Stimulated activated CD8-positive, alpha-beta memory T cell treated with anti-CD3 and anti-CD28 coated beads, Interleukin-4, amount 100 ng/mL, for 1 hour (primary cell): ENCODE measurements at regions not wholly inside any gene's neighbourhood (a gene's known extent, or its start where the extent isn't known, plus 50 kb on each side); places are given as distances from the start of the nearest gene placed in this dataset.
"Not testable (repeated sequence)": the region's sequence is repeated elsewhere in the genome, so short reads cannot be mapped to it uniquely, and the experiment has no call there.

ENCODE experiments used
- DNase-seq, 2 donors: peaks; one replicate each; pipeline ENCODE4 v3.0.0-alpha.2; 2020; ENCODE audit warnings: low read depth in 2 of 2, low spot score in 1 of 2

- no peak for DNase-seq
Observed at GRCh38 chr6:135555550-135555949, 58.0 kb upstream of the AHI1 start.

GRCh38 chr6:135557582-135557981 is 60.0 kb upstream of the AHI1 start:
- DNase-seq: no peak

GRCh38 chr6:135565605-135566004 is 68.1 kb upstream of the AHI1 start:
- not testable (repeated sequence) for DNase-seq

GRCh38 chr6:135566311-135567068 is 69.0 kb upstream of the AHI1 start:
- no peak for DNase-seq

- DNase-seq: no peak
Observed at GRCh38 chr6:135567375-135568083, 70.0 kb upstream of the AHI1 start.

- peak in 1 of 2 donors; percentile 27 for DNase-seq
Observed at GRCh38 chr6:135568379-135568778, 70.8 kb upstream of the AHI1 start.

- no peak for DNase-seq
Observed at GRCh38 chr6:135572051-135572450, 74.5 kb upstream of the AHI1 start.

GRCh38 chr6:135575629-135576028 is 78.1 kb upstream of the AHI1 start:
- DNase-seq: no peak

GRCh38 chr6:135576055-135576454 is 78.5 kb upstream of the AHI1 start:
- DNase-seq: no peak

GRCh38 chr6:135577059-135577538 is 79.6 kb upstream of the AHI1 start:
- DNase-seq: no peak

- no peak for DNase-seq
Observed at GRCh38 chr6:135578976-135579375, 81.4 kb upstream of the AHI1 start.

GRCh38 chr6:135581211-135581610 is 83.7 kb upstream of the AHI1 start:
- no peak for DNase-seq

- DNase-seq: no peak
Observed at GRCh38 chr6:135583256-135583761, 85.8 kb upstream of the AHI1 start.

- DNase-seq: no peak
Observed at GRCh38 chr6:135586388-135586787, 88.8 kb upstream of the AHI1 start.

GRCh38 chr6:135586844-135587243 is 89.3 kb upstream of the AHI1 start:
- no peak for DNase-seq

- DNase-seq: no peak
Observed at GRCh38 chr6:135592276-135592675, 94.7 kb upstream of the AHI1 start.

GRCh38 chr6:135594000-135594399 is 96.5 kb upstream of the AHI1 start:
- DNase-seq: no peak

- DNase-seq: no peak
Observed at GRCh38 chr6:135600086-135600702, 102.7 kb upstream of the AHI1 start.

GRCh38 chr6:135600931-135601330 is 103.4 kb upstream of the AHI1 start:
- no peak for DNase-seq

- no peak for DNase-seq
Observed at GRCh38 chr6:135601857-135602256, 104.3 kb upstream of the AHI1 start.

GRCh38 chr6:135603249-135603648 is 105.7 kb upstream of the AHI1 start:
- DNase-seq: no peak
